Loucy (cell line): ENCODE measurements at regions not wholly inside any gene's neighbourhood (a gene's known extent, or its start where the extent isn't known, plus 50 kb on each side); places are given as distances from the start of the nearest gene placed in this dataset.

ENCODE experiments used
- H2AFZ ChIP-seq: fragments of 200-600 bp; sonication (generic); 2 replicates; pipeline ENCODE4 v1.6.0; 2016; ENCODE audit warnings: antibody characterized with exemption, mild to moderate bottlenecking, low read length, moderate library complexity
- H3F3A ChIP-seq: fragments of 200-600 bp; 2 replicates; pipeline ENCODE4 v1.6.0; 2016; ENCODE audit warnings: antibody characterized with exemption, low read depth, mild to moderate bottlenecking
- H3K27me3 ChIP-seq: fragments of 200-600 bp; sonication (generic); 2 replicates; pipeline ENCODE4 v1.6.1; 2014; ENCODE audit warnings: low read length, mild to moderate bottlenecking; ENCODE audit not compliant: insufficient read depth, poor library complexity, severe bottlenecking
- H3K36me3 ChIP-seq: fragments of 200-600 bp; sonication (generic); 2 replicates; pipeline ENCODE4 v1.6.1; 2016; ENCODE audit warnings: low read length; ENCODE audit not compliant: insufficient read depth
- H3K4me1 ChIP-seq: fragments of 200-600 bp; sonication (generic); 2 replicates; pipeline ENCODE4 v1.5.1; 2014; ENCODE audit warnings: low read length, mild to moderate bottlenecking; ENCODE audit not compliant: insufficient read depth, poor library complexity, severe bottlenecking
- H3K4me2 ChIP-seq: fragments of 200-600 bp; sonication (generic); 2 replicates; pipeline ENCODE4 v1.6.0; 2014; ENCODE audit warnings: antibody characterized with exemption, low read length, low read depth, mild to moderate bottlenecking; ENCODE audit not compliant: poor library complexity, severe bottlenecking
- H3K4me3 ChIP-seq: fragments of 200-600 bp; sonication (generic); 2 replicates; pipeline ENCODE4 v1.5.1; 2014; ENCODE audit warnings: low read length, mild to moderate bottlenecking, mixed read lengths; ENCODE audit not compliant: poor library complexity, severe bottlenecking
- H3K79me2 ChIP-seq: fragments of 200-600 bp; sonication (generic); 2 replicates; pipeline ENCODE4 v1.6.1; 2014; ENCODE audit warnings: low read length; ENCODE audit not compliant: insufficient read depth
- H3K9ac ChIP-seq: fragments of 200-600 bp; sonication (generic); 2 replicates; pipeline ENCODE4 v1.6.0; 2014; ENCODE audit warnings: mild to moderate bottlenecking, low read depth, low read length, moderate library complexity; ENCODE audit not compliant: poor library complexity, severe bottlenecking
- H3K9me2 ChIP-seq: fragments of 200-600 bp; sonication (generic); replicated peaks from 2 replicates; pipeline ENCODE4 v1.6.1; 2016; ENCODE audit warnings: low read depth, low read length, mixed read lengths
- H3K9me3 ChIP-seq: fragments of 200-600 bp; sonication (generic); 2 replicates; pipeline ENCODE4 v1.6.1; 2014; ENCODE audit warnings: mild to moderate bottlenecking, antibody characterized with exemption, low read length, low read depth; ENCODE audit not compliant: insufficient read depth
- H4K20me1 ChIP-seq: fragments of 200-600 bp; sonication (generic); 2 replicates; pipeline ENCODE4 v1.6.0; 2014; ENCODE audit warnings: antibody characterized with exemption, low read length, mild to moderate bottlenecking; ENCODE audit not compliant: insufficient read depth, poor library complexity, severe bottlenecking
- CTCF ChIP-seq: fragments of 200-600 bp; sonication (generic); conservative IDR thresholded peaks from 2 replicates; pipeline ENCODE4 v1.5.1; 2014; ENCODE audit warnings: mild to moderate bottlenecking, antibody characterized with exemption, low read length
- EZH2phosphoT487 ChIP-seq: fragments of 200-600 bp; IDR thresholded peaks from 2 replicates; pipeline ENCODE4 v1.6.1; 2018; ENCODE audit warnings: antibody characterized with exemption, mild to moderate bottlenecking, moderate library complexity, borderline replicate concordance

- H3K27me3 ChIP-seq = no peaks in the 10 kb centered on the region
- no peaks in the 10 kb centered on the region for H3K4me1 ChIP-seq
- H3K4me2 ChIP-seq = no peak overlapping the region
- no peaks in the 10 kb centered on the region for H3K79me2 ChIP-seq
- H3K9me3 ChIP-seq = no peaks in the 10 kb centered on the region
- H3F3A ChIP-seq = no peaks in the 10 kb centered on the region
- TF ChIP-seq CTCF (no peak), EZH2phosphoT487 (no peak)
- no peaks in the 10 kb centered on the region for H3K9me2 ChIP-seq
- no peaks in the 10 kb centered on the region for H3K36me3 ChIP-seq
- H3K4me3 ChIP-seq = no peak overlapping the region
- H2AFZ ChIP-seq = no peak overlapping the region
- H4K20me1 ChIP-seq = no peaks in the 10 kb centered on the region
- H3K9ac ChIP-seq = no peak overlapping the region
Measured at GRCh38 chr9:16172796-16173195, 620.0 kb downstream of the CCDC171 start.

- H3K79me2 ChIP-seq = no peaks in the 10 kb centered on the region
- H2AFZ ChIP-seq = no peak overlapping the region
- H3K4me2 ChIP-seq = no peak overlapping the region
- H4K20me1 ChIP-seq = no peaks in the 10 kb centered on the region
- no peaks in the 10 kb centered on the region for H3K27me3 ChIP-seq
- TF ChIP-seq CTCF = no peak
- H3K4me3 ChIP-seq = no peak overlapping the region
- no peak overlapping the region for H3K9ac ChIP-seq
- H3K4me1 ChIP-seq = peaks cover 4% of the 10 kb centered on the region
- H3F3A ChIP-seq = no peaks in the 10 kb centered on the region
- H3K9me2 ChIP-seq = no peaks in the 10 kb centered on the region
- H3K36me3 ChIP-seq = no peaks in the 10 kb centered on the region
- H3K9me3 ChIP-seq = no peaks in the 10 kb centered on the region
Measured at GRCh38 chr9:16174915-16175314, 622.1 kb downstream of the CCDC171 start.

GRCh38 chr9:16175461-16175860 lies 622.6 kb downstream of the CCDC171 start:
- no peaks in the 10 kb centered on the region for H3K9me3 ChIP-seq
- H4K20me1 ChIP-seq = no peaks in the 10 kb centered on the region
- H3F3A ChIP-seq = no peaks in the 10 kb centered on the region
- H3K79me2 ChIP-seq = no peaks in the 10 kb centered on the region
- no peaks in the 10 kb centered on the region for H3K9me2 ChIP-seq
- peaks cover 5% of the 10 kb centered on the region for H3K4me1 ChIP-seq
- no peak overlapping the region for H3K4me2 ChIP-seq
- no peaks in the 10 kb centered on the region for H3K27me3 ChIP-seq
- no peak for TF ChIP-seq CTCF
- no peak for TF ChIP-seq EZH2phosphoT487
- no peak overlapping the region for H3K9ac ChIP-seq
- H3K4me3 ChIP-seq = no peak overlapping the region
- no peaks in the 10 kb centered on the region for H3K36me3 ChIP-seq
- no peak overlapping the region for H2AFZ ChIP-seq
